Lower leg skin (tissue), 4 donors: ENCODE measurements at regions not wholly inside any gene's neighbourhood (a gene's known extent, or its start where the extent isn't known, plus 50 kb on each side); places are given as distances from the start of the nearest gene placed in this dataset.

ENCODE experiments used
- DNase-seq, 2 donors: peaks; one replicate each; pipeline ENCODE4 v3.0.0-alpha.2; 2019; ENCODE audit warnings: low spot score in 2 of 2
- H3K4me3 ChIP-seq: fragments of 200-600 bp; sonication (generic); 2 replicates; pipeline ENCODE4 v1.5.1; 2017; ENCODE audit warnings: mild to moderate bottlenecking, low read depth; ENCODE audit not compliant: poor library complexity, severe bottlenecking
- POLR2A ChIP-seq, 2 donors: fragments of 450-650 bp; IDR thresholded peaks; one replicate each; pipeline ENCODE4 v1.6.1; 2016 to 2017; ENCODE audit warnings: antibody characterized with exemption in 2 of 2, mild to moderate bottlenecking in 1 of 2, moderate library complexity in 1 of 2
- WGBS, 2 donors: methylation state at CpG; one replicate each; pipeline ENCODE4 v1.1.5; 2018; 5-methylcytosine and 5-hydroxymethylcytosine counted together
- intact Hi-C: fragments of 100-400 bp; cut with DNase I; formaldehyde crosslinking; loops from one replicate; pipeline ENCODE4 v1.15.0; 2023; ENCODE audit warnings: low total_unique reads
- TF ChIP-seq, protein P1 (sequence below), 3 donors: fragments of 450-650 bp; IDR thresholded peaks; one replicate each; pipeline ENCODE4 v1.5.1; 2016; ENCODE audit warnings: antibody characterized with exemption in 3 of 3, mild to moderate bottlenecking in 3 of 3, moderate library complexity in 2 of 3

DNA sequence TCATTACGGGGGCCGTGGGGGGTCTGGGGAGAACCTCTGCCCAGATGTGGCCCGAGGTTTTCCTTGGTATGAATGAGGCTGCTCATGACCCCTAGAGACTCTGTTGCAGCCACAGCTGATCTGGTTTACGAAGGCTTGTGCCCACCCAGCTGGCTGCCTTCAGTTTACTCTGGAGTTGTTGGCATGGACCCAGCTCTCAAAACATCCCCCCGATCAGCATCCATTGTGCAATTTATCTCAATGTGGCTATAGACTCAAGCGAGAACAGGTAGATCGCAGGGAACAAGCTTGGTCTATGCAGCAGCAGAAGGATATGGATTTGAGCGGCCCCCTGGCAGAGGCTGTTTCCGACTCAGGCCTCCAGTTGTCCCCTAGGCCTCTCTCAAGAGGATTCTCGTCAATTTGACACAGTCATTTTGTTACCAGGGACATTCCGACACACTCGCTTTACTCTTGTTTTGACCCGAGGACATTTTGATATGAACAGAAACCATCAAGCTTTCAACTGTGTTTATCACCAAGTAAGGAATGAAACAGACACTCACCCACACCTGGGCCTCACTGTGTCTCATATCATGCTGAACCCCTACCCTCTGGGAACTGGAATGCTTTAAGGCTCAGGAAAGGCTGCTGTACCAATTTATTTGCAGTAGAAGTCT lies 161.5 kb downstream of the KATNAL1 start:
- H3K4me3 ChIP-seq: no peak overlapping the region
- DNase-seq: no peak
- TF ChIP-seq, protein P1, sequence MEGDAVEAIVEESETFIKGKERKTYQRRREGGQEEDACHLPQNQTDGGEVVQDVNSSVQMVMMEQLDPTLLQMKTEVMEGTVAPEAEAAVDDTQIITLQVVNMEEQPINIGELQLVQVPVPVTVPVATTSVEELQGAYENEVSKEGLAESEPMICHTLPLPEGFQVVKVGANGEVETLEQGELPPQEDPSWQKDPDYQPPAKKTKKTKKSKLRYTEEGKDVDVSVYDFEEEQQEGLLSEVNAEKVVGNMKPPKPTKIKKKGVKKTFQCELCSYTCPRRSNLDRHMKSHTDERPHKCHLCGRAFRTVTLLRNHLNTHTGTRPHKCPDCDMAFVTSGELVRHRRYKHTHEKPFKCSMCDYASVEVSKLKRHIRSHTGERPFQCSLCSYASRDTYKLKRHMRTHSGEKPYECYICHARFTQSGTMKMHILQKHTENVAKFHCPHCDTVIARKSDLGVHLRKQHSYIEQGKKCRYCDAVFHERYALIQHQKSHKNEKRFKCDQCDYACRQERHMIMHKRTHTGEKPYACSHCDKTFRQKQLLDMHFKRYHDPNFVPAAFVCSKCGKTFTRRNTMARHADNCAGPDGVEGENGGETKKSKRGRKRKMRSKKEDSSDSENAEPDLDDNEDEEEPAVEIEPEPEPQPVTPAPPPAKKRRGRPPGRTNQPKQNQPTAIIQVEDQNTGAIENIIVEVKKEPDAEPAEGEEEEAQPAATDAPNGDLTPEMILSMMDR (IDR thresholded peaks at IDR 0.05): no peak
- intact Hi-C loops: loop anchor here (10.0 kb wide), 1 partner anchor 649 kb away; no protein-coding TSS in a partner anchor
- 87 to 89% methylated on average over 13 of the region's 13 CpGs for WGBS, 2 donors

DNA sequence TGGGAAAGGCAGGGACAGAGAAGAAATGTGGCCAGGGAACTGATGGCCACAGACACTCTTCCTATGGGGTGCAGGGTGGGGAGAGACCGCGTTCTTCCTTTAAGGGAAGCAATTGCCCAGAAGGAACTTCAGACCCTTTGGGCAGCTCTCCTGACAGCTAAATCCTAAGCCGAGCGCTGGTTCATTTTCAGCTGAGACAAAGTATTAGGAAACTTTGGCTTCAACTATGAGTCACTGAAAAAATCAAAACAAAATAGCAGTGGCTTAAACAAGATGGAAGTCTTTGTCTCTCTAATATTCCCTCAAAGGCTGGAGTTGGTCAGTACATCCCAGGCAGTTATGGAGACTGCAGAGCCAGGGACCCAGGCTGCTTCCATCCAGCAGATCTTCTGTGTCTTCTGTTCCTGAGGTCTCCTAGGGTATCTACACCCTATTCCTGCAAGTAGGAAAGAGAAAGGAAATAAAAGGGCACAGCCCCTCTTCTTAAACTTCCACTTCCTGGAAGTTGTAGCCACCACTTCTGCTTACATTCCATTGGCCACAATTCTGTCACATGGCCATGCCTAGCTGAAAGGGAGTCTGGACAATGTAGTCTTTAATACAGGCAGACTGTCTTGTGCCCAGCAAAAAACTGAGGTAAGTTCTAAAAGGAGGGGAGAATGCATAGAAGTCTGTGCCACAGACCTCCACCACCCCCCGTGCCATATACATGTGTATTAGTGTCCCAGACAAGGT lies 163.5 kb downstream of the KATNAL1 start:
- no peak for DNase-seq
- intact Hi-C loops: loop anchor here (10.0 kb wide), 1 partner anchor 651 kb away; no protein-coding TSS in a partner anchor
- no peak overlapping the region for H3K4me3 ChIP-seq
- 74 to 77% methylated on average over 5 of the region's 5 CpGs for WGBS, 2 donors
- TF ChIP-seq, protein P1 (IDR thresholded peaks at IDR 0.05): no peak
- TF ChIP-seq POLR2A (IDR thresholded peaks at IDR 0.05): no peak

- TF ChIP-seq, protein P1 (IDR thresholded peaks at IDR 0.05): no peak
- TF ChIP-seq POLR2A (IDR thresholded peaks at IDR 0.05): no peak
- intact Hi-C loops: loop anchor here (10.0 kb wide), 1 partner anchor 652 kb away; no protein-coding TSS in a partner anchor
- DNase-seq: peak in 1 of 2 donors; percentile 61
- 8 to 15% methylated on average over 12 to 13 of the region's 13 CpGs for WGBS, 2 donors
- no peak overlapping the region for H3K4me3 ChIP-seq
These were observed 164.7 kb downstream of the KATNAL1 start for GRCh38 chr13:30142486-30143211.

DNA sequence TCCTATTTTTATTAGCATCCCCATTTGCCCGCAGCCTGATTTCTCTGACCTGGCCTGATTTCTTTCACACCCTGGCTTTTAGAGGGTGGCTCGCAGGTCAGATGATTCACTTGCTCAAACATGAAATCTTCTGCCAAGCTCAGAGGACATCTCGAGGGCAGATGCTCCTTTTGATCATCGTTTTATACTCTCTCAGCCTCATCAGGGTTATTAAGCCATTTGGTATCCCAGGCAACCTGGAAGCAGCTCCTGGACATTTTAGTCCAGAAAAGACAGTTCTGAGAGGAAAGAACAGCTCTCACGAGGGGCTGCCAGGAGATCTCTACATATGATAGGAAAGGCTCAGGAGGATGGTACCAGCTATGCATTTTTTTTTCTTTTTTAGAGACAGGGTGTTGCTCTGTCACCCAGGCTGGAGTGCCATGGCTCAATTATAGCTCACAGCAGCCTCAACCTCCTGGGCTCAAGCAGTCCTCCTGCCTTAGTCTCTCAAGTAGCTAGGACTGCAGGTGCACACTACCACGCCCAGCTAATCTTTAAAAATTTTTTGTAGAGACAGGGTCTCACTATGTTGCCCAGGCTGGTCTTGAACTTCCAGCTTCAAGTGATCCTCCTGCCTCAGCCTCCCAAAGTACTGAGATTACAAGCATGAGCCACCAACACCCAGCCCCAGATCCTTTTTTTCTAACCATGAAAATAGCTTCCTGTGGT lies 165.4 kb downstream of the KATNAL1 start:
- WGBS, 2 donors: 42 to 50% methylated on average over 6 of the region's 6 CpGs
- H3K4me3 ChIP-seq: no peak overlapping the region
- TF ChIP-seq, protein P1 (IDR thresholded peaks at IDR 0.05): no peak
- TF ChIP-seq POLR2A (IDR thresholded peaks at IDR 0.05): no peak
- intact Hi-C loops: loop anchor here (10.0 kb wide), 1 partner anchor 653 kb away; no protein-coding TSS in a partner anchor
- no peak for DNase-seq

DNA sequence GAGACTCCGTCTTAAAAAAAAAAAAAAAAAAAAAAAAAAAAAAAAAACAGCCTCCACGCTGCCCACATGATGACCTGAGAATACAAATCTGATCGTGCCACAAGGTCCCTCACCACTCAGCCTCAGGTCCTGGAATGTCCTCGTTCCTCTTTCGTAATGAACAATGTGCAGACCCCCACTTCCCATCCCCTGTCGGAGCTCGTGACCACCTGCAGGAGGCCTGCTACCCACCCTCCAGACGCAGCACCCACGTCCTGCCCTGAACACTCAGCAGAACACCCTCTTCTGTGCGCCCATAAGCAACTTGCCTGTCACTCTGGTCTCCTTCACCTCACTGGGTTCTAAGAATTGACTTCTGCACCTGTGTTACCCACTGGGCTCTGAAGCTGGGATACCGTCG lies 166.4 kb downstream of the KATNAL1 start:
- no peak for TF ChIP-seq POLR2A (IDR thresholded peaks at IDR 0.05)
- TF ChIP-seq, protein P1 (IDR thresholded peaks at IDR 0.05): no peak
- 93 to 94% methylated on average over 12 of the region's 12 CpGs for WGBS, 2 donors
- no peak for DNase-seq
- no peak overlapping the region for H3K4me3 ChIP-seq
- intact Hi-C loops: loop anchor here (10.0 kb wide), 1 partner anchor 654 kb away; no protein-coding TSS in a partner anchor
